Cardiac muscle cell (in vitro differentiated cells and primary cell): ENCODE measurements at regions not wholly inside any gene's neighbourhood (a gene's known extent, or its start where the extent isn't known, plus 50 kb on each side); places are given as distances from the start of the nearest gene placed in this dataset.

ENCODE experiments used
- DNase-seq, 2 donors: peaks; one replicate each; pipeline versions ENCODE4 v3.0.0 to v3.0.0-alpha.2; 2010 to 2017; ENCODE audit warnings: low read depth in 1 of 2, low spot score in 1 of 2
- H3K27ac ChIP-seq: fragments of 200-600 bp; sonication (generic); 2 replicates; pipeline ENCODE4 v1.5.1; 2016
- H3K27me3 ChIP-seq: fragments of 200-600 bp; sonication (generic); 2 replicates; pipeline ENCODE4 v1.6.0; 2016; ENCODE audit warnings: control low read depth
- H3K36me3 ChIP-seq: fragments of 200-600 bp; sonication (generic); 2 replicates; pipeline ENCODE4 v1.5.1; 2016; ENCODE audit warnings: control low read depth
- H3K4me1 ChIP-seq: fragments of 200-600 bp; sonication (generic); 2 replicates; pipeline ENCODE4 v1.8.1; 2017; ENCODE audit warnings: low read depth, mild to moderate bottlenecking, mixed run types
- H3K4me3 ChIP-seq: fragments of 200-600 bp; sonication (generic); 2 replicates; pipeline ENCODE4 v1.5.1; 2016; ENCODE audit warnings: mild to moderate bottlenecking
- H3K9me3 ChIP-seq: fragments of 200-600 bp; sonication (generic); 2 replicates; pipeline ENCODE4 v1.5.1; 2017; ENCODE audit warnings: low read depth, mild to moderate bottlenecking, control low read depth
- CTCF ChIP-seq: IDR thresholded peaks from 2 replicates; pipeline ENCODE4 v1.5.1; 2012; ENCODE audit warnings: low read depth, mild to moderate bottlenecking, low read length

GRCh38 chr4:12399781-12400180, 971.1 kb upstream of the HS3ST1 start:
- Histone ChIP-seq H3K4me3 (no peak overlapping the region), H3K9me3 (no peaks in the 10 kb centered on the region), H3K27ac (no peak overlapping the region), H3K27me3 (no peaks in the 10 kb centered on the region), H3K36me3 (no peaks in the 10 kb centered on the region), H3K4me1 (no peaks in the 10 kb centered on the region)
- TF ChIP-seq CTCF = no peak
- peak in 1 of 2 donors; percentile 28 for DNase-seq

GRCh38 chr4:12393631-12394262, 965.1 kb upstream of the HS3ST1 start:
- Histone ChIP-seq H3K9me3 (no peaks in the 10 kb centered on the region), H3K4me1 (no peaks in the 10 kb centered on the region)

GRCh38 chr4:12389604-12390003, 960.9 kb upstream of the HS3ST1 start:
- TF ChIP-seq CTCF = no peak
- Histone ChIP-seq H3K36me3 (no peaks in the 10 kb centered on the region), H3K4me3 (no peak overlapping the region), H3K27ac (no peak overlapping the region), H3K4me1 (no peaks in the 10 kb centered on the region), H3K27me3 (no peaks in the 10 kb centered on the region), H3K9me3 (no peaks in the 10 kb centered on the region)
- DNase-seq = no peak

More at GRCh38 chr4:12393631-12394262, 965.1 kb upstream of the HS3ST1 start:
- H3K4me3 ChIP-seq = no peak overlapping the region
- no peaks in the 10 kb centered on the region for H3K27me3 ChIP-seq
- H3K36me3 ChIP-seq = no peaks in the 10 kb centered on the region
- peak in 1 of 2 donors; percentile 63 for DNase-seq
- no peak overlapping the region for H3K27ac ChIP-seq
- no peak for TF ChIP-seq CTCF

- DNase-seq = no peak
- no peak overlapping the region for H3K27ac ChIP-seq
- H3K27me3 ChIP-seq = no peaks in the 10 kb centered on the region
- no peaks in the 10 kb centered on the region for H3K36me3 ChIP-seq
- no peaks in the 10 kb centered on the region for H3K9me3 ChIP-seq
- no peak for TF ChIP-seq CTCF
- no peak overlapping the region for H3K4me3 ChIP-seq
- H3K4me1 ChIP-seq = peaks cover 5% of the 10 kb centered on the region
These were observed 953.9 kb upstream of the HS3ST1 start for GRCh38 chr4:12382567-12382966.

- Histone ChIP-seq H3K36me3 (no peaks in the 10 kb centered on the region), H3K4me3 (no peak overlapping the region), H3K27ac (peak overlapping the region; percentile 38), H3K9me3 (no peaks in the 10 kb centered on the region), H3K4me1 (peaks cover 5% of the 10 kb centered on the region), H3K27me3 (no peaks in the 10 kb centered on the region)
- no peak for DNase-seq
- no peak for TF ChIP-seq CTCF
These were observed 950.5 kb upstream of the HS3ST1 start for GRCh38 chr4:12379191-12379590.
